ENCODE measurements at regions not wholly inside any gene's neighbourhood (a gene's known extent, or its start where the extent isn't known, plus 50 kb on each side); places are given as distances from the start of the nearest gene placed in this dataset.

DNA sequence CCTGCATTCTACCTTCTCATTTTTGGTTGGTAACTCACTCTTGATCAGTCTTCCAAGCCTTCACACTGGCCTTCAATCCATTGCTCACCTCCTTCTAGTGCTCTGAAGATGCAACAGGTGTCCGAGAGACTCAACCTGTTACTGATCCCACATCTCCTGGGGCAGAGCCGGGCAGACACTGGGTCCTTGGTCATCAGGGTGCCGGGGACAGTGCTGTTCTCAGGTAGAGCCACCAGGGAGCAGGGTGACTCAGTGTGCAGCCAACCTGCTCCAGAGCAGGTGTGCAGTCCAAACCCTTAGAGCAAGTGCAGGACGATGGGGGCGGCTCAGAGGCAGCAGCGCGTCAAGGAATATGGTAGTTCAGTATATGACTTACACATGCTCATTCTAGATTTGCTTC lies 188.4 kb downstream of the DHX15 start:
- no peak overlapping the region for H3K27ac ChIP-seq
- TF ChIP-seq, protein P1, sequence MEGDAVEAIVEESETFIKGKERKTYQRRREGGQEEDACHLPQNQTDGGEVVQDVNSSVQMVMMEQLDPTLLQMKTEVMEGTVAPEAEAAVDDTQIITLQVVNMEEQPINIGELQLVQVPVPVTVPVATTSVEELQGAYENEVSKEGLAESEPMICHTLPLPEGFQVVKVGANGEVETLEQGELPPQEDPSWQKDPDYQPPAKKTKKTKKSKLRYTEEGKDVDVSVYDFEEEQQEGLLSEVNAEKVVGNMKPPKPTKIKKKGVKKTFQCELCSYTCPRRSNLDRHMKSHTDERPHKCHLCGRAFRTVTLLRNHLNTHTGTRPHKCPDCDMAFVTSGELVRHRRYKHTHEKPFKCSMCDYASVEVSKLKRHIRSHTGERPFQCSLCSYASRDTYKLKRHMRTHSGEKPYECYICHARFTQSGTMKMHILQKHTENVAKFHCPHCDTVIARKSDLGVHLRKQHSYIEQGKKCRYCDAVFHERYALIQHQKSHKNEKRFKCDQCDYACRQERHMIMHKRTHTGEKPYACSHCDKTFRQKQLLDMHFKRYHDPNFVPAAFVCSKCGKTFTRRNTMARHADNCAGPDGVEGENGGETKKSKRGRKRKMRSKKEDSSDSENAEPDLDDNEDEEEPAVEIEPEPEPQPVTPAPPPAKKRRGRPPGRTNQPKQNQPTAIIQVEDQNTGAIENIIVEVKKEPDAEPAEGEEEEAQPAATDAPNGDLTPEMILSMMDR (conservative IDR thresholded peaks at IDR 0.05), result peak; percentile 22
- TF ChIP-seq ZFX (IDR thresholded peaks at IDR 0.05), result no peak

DNA sequence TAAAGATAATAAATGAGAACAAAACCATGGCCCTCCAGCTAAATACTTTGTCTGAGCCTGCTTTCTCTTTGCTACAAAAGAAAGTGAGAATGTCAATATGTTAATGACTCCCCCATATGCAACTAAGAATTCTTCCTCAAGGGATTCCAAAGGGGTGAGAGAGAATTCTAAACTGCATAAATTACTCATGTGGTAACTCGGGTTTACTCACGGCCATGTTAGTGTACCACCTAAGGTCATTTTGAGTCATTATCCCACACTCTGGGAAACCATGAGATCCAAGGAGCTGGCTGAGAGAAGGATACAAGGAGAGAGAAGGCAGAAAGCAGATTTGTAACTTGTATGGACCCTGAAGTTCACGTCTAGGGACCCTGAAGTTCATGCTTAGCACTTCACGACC lies 190.3 kb downstream of the DHX15 start:
- TF ChIP-seq, protein P1 (conservative IDR thresholded peaks at IDR 0.05), result no peak
- TF ChIP-seq ZFX (IDR thresholded peaks at IDR 0.05), result no peak
- H3K27ac ChIP-seq, result no peak overlapping the region

DNA sequence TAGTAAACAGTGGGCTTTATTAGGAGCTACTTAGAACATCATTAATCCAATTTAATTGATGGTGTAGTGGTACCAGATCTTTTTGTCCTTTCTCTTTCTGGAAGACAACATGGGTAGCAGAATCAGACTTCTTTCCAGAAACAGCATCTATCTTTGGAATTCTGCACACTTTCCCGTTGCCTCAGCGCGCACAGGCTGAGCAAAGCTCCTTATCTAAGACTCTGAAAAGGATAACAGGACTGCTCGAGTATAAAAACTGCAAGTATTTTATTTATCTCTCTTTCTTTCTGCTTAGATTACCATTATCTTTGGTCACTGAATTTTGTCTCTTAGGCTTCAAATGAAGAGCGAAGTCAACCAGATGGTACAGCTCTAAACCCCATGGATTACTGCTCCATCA lies 191.7 kb downstream of the DHX15 start:
- no peak overlapping the region for H3K27ac ChIP-seq
- TF ChIP-seq, protein P1 (conservative IDR thresholded peaks at IDR 0.05), result no peak
- TF ChIP-seq ZFX (IDR thresholded peaks at IDR 0.05), result no peak

DNA sequence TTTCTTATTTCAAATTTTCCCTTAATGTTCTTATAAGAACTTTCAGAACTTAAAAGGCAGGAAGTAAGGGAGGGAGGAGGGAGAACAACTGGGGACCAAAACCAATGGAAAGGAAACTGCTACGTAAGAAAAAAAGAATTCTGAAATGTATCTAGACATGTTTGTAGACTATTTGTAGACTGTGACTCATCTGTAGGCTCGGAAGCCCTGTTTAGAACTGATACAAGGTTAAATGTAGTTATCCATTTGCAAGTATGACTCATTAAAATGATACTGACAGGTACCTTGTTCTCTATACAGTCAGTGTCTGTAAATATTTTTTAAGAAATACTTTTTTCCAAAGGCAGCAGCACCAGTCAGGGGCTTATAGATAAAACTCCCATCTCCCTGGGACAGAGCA lies 202.0 kb downstream of the DHX15 start:
- H3K27ac ChIP-seq, result no peak overlapping the region
- TF ChIP-seq ZFX (IDR thresholded peaks at IDR 0.05), result no peak
- TF ChIP-seq, protein P1 (conservative IDR thresholded peaks at IDR 0.05), result no peak

DNA sequence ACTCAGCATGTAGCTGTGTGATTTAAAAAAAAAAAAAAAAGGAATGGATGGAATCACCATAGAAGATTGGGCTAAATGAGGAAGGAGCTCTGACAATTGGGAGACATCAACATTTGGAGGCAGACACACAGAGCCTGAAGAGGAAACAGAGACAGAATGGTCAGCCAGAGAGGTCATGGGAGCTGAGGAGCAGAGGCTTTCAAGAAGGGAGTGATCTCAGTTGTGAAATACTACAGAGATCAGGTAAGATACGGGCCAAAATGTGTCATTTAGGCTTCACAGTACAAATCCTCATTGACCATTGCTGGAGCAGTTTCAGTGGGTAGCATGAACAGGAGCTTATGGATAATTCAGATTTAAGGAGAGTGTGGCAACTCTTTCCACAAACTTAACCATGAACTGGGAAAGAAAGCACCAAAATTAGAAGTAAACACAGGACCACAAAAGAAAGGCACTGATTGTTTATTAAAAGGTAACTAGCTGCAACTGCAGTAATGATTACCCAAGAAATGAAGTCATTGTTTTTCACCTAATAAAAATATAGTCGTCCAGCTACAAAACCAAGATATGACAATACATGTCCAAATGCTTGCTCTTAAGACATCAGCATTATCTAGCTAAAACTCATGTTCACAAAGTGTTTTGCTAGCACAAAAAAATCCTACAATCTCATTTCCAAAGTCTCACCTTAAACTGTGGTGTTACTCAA lies 203.2 kb downstream of the DHX15 start:
- TF ChIP-seq, protein P1 (conservative IDR thresholded peaks at IDR 0.05), result no peak
- no peak for TF ChIP-seq ZFX (IDR thresholded peaks at IDR 0.05)

DNA sequence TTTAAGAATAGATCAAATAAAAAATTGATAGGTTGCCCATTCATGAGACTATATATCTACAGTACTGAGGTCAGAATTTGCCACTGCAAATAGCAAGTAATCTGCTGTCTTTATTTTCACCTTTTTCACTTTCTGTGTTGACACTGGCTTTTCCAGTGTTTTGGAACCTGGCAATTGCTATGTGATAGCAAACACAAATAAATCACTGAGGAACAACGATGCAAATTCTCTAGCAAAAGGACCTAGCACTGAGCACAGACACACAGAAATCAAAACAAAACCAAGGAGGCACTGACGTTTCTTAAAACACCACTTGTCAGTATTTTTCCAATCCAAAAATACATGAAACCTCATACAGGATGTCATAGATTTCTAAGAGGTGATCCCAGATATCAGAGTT lies 210.7 kb downstream of the DHX15 start:
- no peak overlapping the region for H3K27ac ChIP-seq
- TF ChIP-seq, protein P1 (conservative IDR thresholded peaks at IDR 0.05), result no peak
- TF ChIP-seq ZFX (IDR thresholded peaks at IDR 0.05), result no peak

More for the DNA sequence above, 203.2 kb downstream of the DHX15 start:
- no peak overlapping the region for H3K27ac ChIP-seq

DNA sequence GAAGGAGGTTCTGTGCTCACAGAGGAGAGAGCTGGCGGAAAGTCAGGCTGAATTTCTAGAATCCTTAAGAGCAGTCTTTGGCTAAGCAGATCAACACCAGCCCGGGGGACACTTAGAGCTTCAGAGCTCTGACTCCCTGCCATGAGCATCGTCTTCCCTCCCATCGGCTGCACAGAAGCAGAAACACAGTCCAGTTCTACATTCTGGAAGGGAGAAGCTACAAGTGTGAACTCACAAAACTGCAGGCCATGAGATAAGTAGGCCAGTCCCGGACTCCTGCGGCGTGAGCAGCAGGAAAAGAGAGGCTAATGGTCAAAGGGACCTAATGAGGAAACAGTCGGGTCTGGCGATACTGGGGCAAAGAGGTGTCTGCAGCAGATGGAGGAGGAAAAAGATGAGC lies 211.5 kb downstream of the DHX15 start:
- no peak overlapping the region for H3K27ac ChIP-seq
- TF ChIP-seq ZFX (IDR thresholded peaks at IDR 0.05), result no peak
- TF ChIP-seq, protein P1 (conservative IDR thresholded peaks at IDR 0.05), result no peak
